ENCODE measurements at regions not wholly inside any gene's neighbourhood (a gene's known extent, or its start where the extent isn't known, plus 50 kb on each side); places are given as distances from the start of the nearest gene placed in this dataset.

GRCh38 chr2:188713961-188714360, 260.2 kb upstream of the COL3A1 start:
- DNase-seq: no peak

GRCh38 chr2:188720811-188721605, 253.2 kb upstream of the COL3A1 start:
- DNase-seq: no peak

- no peak for DNase-seq
Observed at GRCh38 chr2:188721784-188722183, 252.4 kb upstream of the COL3A1 start.

- DNase-seq: no peak
Observed at GRCh38 chr2:188725746-188726360, 248.3 kb upstream of the COL3A1 start.

GRCh38 chr2:188726626-188727247, 247.4 kb upstream of the COL3A1 start:
- no peak for DNase-seq

- DNase-seq: no peak
Observed at GRCh38 chr2:188727846-188728245, 246.3 kb upstream of the COL3A1 start.

- DNase-seq: no peak
Observed at GRCh38 chr2:188734691-188735090, 239.5 kb upstream of the COL3A1 start.

GRCh38 chr2:188746727-188747126, 227.4 kb upstream of the COL3A1 start:
- DNase-seq: no peak

GRCh38 chr2:188751816-188752215, 222.4 kb upstream of the COL3A1 start:
- no peak for DNase-seq

GRCh38 chr2:188752311-188752710, 221.9 kb upstream of the COL3A1 start:
- no peak for DNase-seq

GRCh38 chr2:188762151-188762550, 212.0 kb upstream of the COL3A1 start:
- DNase-seq: no peak

- DNase-seq: no peak
Observed at GRCh38 chr2:188765522-188766470, 208.4 kb upstream of the COL3A1 start.

GRCh38 chr2:188766471-188766856, 207.7 kb upstream of the COL3A1 start:
- DNase-seq: no peak

GRCh38 chr2:188767176-188767575, 207.0 kb upstream of the COL3A1 start:
- no peak for DNase-seq

- DNase-seq: no peak
Observed at GRCh38 chr2:188770296-188770695, 203.9 kb upstream of the COL3A1 start.

- DNase-seq: no peak
Observed at GRCh38 chr2:188773075-188773474, 201.1 kb upstream of the COL3A1 start.

GRCh38 chr2:188776634-188777033, 197.5 kb upstream of the COL3A1 start:
- DNase-seq: no peak

GRCh38 chr2:188784269-188784762, 189.9 kb upstream of the COL3A1 start:
- DNase-seq: no peak

GRCh38 chr2:188785061-188785460, 189.1 kb upstream of the COL3A1 start:
- DNase-seq: no peak

GRCh38 chr2:188785490-188785889, 188.7 kb upstream of the COL3A1 start:
- DNase-seq: no peak

- no peak for DNase-seq
Observed at GRCh38 chr2:188786368-188786841, 187.8 kb upstream of the COL3A1 start.

Measured in amygdala (tissue), 56 donors.